ENCODE measurements at regions not wholly inside any gene's neighbourhood (a gene's known extent, or its start where the extent isn't known, plus 50 kb on each side); places are given as distances from the start of the nearest gene placed in this dataset.

GRCh38 chr11:95585069-95585751 lies 204.4 kb downstream of the FAM76B start:
- no peak for DNase-seq (ENCODE audit: low spot score)
- ChIA-PET POLR2A (ENCODE audit: low non-redundant PET) (no interaction called here), CTCF (no interaction called here)
- Histone ChIP-seq H3K4me1 (ENCODE audit: insufficient read depth, low read length, poor library complexity, severe bottlenecking) (no peaks in the 10 kb centered on the region), H3K4me3 (ENCODE audit: low read depth, low read length, poor library complexity, severe bottlenecking) (no peak overlapping the region), H3K27ac (ENCODE audit: low read depth, low read length, poor library complexity, severe bottlenecking) (no peak overlapping the region), H3K27me3 (replicated peaks; ENCODE audit: insufficient read depth, low read depth, low read length, poor library complexity) (no peaks in the 10 kb centered on the region), H3K36me3 (ENCODE audit: insufficient read depth, low read length, poor library complexity, severe bottlenecking) (no peaks in the 10 kb centered on the region), H3K9me3 (ENCODE audit: low read depth, low read length, poor library complexity, severe bottlenecking) (no peaks in the 10 kb centered on the region)
- intact Hi-C loops (cut with micrococcal nuclease; ENCODE audit: unreplicated experiment): no loop called here
- TF ChIP-seq CTCF (conservative IDR thresholded peaks at IDR 0.05; ENCODE audit: low read depth, low read length): no peak
- no TSS peak for BruUV-seq (replicated peaks)

GRCh38 chr11:95584589-95584988 lies 205.0 kb downstream of the FAM76B start:
- ChIA-PET CTCF (no interaction called here), POLR2A (ENCODE audit: low non-redundant PET) (interaction anchor here (0.5 kb wide), 1 partner anchor 23 kb away, joined by 4 read pairs; no protein-coding TSS in a partner anchor)
- TF ChIP-seq EZH2 (IDR thresholded peaks at IDR 0.05; ENCODE audit: borderline replicate concordance, low read depth, low read length, poor library complexity, severe bottlenecking): no peak
- TF ChIP-seq CTCF (conservative IDR thresholded peaks at IDR 0.05; ENCODE audit: low read depth, low read length): no peak
- Histone ChIP-seq H3K4me1 (ENCODE audit: insufficient read depth, low read length, poor library complexity, severe bottlenecking) (no peaks in the 10 kb centered on the region), H3K9me3 (ENCODE audit: low read depth, low read length, poor library complexity, severe bottlenecking) (no peaks in the 10 kb centered on the region), H3K27me3 (replicated peaks; ENCODE audit: insufficient read depth, low read depth, low read length, poor library complexity) (no peaks in the 10 kb centered on the region), H3K27ac (ENCODE audit: low read depth, low read length, poor library complexity, severe bottlenecking) (no peak overlapping the region), H3K4me3 (ENCODE audit: low read depth, low read length, poor library complexity, severe bottlenecking) (no peak overlapping the region), H3K36me3 (ENCODE audit: insufficient read depth, low read length, poor library complexity, severe bottlenecking) (no peaks in the 10 kb centered on the region)
- DNase-seq (ENCODE audit: low spot score): no peak
- BruUV-seq (replicated peaks): no TSS peak
- intact Hi-C loops (cut with micrococcal nuclease; ENCODE audit: unreplicated experiment): no loop called here

DNA sequence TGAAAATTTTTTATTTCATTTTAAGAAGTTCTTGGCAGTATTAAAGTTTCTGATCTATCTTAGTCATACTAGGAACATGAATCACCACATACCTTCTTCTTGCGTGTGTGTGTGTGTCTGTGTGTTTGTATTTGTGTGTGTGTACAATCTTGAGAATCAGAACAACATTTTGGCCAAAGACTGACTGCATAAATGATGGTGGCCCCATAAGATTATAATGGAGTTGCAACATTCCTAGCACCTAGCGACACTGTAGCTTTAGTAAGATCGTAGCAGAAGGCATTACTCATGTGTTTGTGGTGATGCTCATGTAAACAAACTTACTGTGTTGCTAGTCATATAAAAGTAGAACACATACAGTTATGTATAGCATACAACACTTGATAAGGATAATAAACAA lies 205.4 kb downstream of the FAM76B start:
- DNase-seq (ENCODE audit: low spot score): no peak
- intact Hi-C loops (cut with micrococcal nuclease; ENCODE audit: unreplicated experiment): no loop called here
- no TSS peak for BruUV-seq (replicated peaks)
- TF ChIP-seq CTCF (conservative IDR thresholded peaks at IDR 0.05; ENCODE audit: low read depth, low read length) (no peak), EZH2 (IDR thresholded peaks at IDR 0.05; ENCODE audit: borderline replicate concordance, low read depth, low read length, poor library complexity, severe bottlenecking) (no peak)
- no peaks in the 10 kb centered on the region for H3K4me1 ChIP-seq (ENCODE audit: insufficient read depth, low read length, poor library complexity, severe bottlenecking)
- H3K4me3 ChIP-seq (ENCODE audit: low read depth, low read length, poor library complexity, severe bottlenecking): no peak overlapping the region
- ChIA-PET POLR2A (ENCODE audit: low non-redundant PET) (interaction anchor here (0.5 to 0.6 kb wide), 2 partner anchors 23 to 33 kb away, joined by 3 to 4 read pairs; no protein-coding TSS in a partner anchor), CTCF (no interaction called here)
- H3K9me3 ChIP-seq (ENCODE audit: low read depth, low read length, poor library complexity, severe bottlenecking): no peaks in the 10 kb centered on the region
- H3K27ac ChIP-seq (ENCODE audit: low read depth, low read length, poor library complexity, severe bottlenecking): no peak overlapping the region
- no peaks in the 10 kb centered on the region for H3K36me3 ChIP-seq (ENCODE audit: insufficient read depth, low read length, poor library complexity, severe bottlenecking)
- no peaks in the 10 kb centered on the region for H3K27me3 ChIP-seq (replicated peaks; ENCODE audit: insufficient read depth, low read depth, low read length, poor library complexity)

Measured in A673 (cell line).